Dermis blood vessel endothelial cell (primary cell): ENCODE measurements at regions not wholly inside any gene's neighbourhood (a gene's known extent, or its start where the extent isn't known, plus 50 kb on each side); places are given as distances from the start of the nearest gene placed in this dataset.

ENCODE experiments used
- DNase-seq: peaks from one replicate; pipeline ENCODE4 v3.0.0; 2010

DNA sequence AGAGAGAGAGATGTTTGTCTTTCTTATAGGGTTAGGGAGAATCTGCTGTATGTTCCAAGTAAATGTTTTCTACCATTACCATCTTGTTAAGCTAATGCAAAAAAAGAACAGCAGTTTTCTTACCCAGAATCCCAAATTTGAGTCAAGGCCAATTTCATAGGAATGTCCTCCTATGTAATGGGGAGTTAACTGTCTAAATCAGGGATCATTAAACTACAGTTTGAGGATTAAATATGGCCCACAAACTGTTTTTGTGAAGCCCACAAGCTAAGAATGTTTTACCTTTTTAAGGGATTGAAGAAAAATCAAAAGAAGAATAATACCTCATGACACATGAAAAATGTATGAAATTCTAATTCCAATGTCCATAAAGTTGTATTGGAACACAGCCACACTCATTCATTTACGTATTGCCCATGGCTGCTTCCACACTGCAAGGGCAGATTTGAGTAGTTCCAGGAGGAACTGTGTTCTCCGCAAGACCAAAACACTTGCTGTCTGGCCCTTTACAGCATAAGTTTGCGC, 113.2 kb upstream of the SPRY1 start:
- no peak for DNase-seq

GRCh38 chr4:123284168-123284567, 112.4 kb upstream of the SPRY1 start:
- DNase-seq = peak; percentile 57

GRCh38 chr4:123286903-123287466, 109.6 kb upstream of the SPRY1 start:
- DNase-seq = no peak

DNA sequence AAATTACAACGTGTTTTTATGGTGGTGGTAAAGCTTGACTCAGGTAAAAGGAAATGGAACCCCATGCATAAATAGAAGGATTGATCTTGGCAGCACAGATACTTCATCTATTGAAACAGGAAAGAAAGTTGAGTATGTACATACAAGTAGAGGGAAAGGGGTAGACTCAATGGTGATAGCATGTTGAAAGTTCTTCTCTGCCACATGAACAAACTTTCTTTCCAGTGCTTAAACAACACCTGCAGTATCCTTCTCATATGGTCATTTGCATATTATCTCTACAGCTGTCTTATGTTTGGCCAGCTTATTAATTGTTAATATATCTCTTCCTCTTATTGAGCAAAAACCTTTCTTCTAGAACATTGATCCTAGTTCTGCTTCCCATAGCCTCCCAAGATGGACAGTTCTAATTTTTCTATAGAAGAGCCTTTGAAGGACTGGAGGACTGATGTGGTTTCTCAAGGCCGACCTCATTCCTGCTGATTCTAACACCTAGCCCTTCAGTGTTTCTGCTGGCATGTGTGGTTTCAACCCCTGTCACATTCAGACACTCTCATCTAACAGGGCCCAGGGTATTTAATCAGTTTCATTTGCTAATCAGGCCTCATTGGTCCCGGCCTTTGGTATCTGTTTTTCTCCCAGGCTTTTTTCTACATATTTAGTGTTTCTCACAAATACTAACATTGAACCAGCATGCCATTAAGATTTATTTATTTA, 108.1 kb upstream of the SPRY1 start:
- DNase-seq = no peak

- DNase-seq = peak; percentile 15
Observed at GRCh38 chr4:123291329-123291728, 105.3 kb upstream of the SPRY1 start.

- DNase-seq = no peak
Observed at GRCh38 chr4:123297836-123298235, 98.8 kb upstream of the SPRY1 start.

- no peak for DNase-seq
Observed at GRCh38 chr4:123298261-123298660, 98.3 kb upstream of the SPRY1 start.

GRCh38 chr4:123298801-123299200, 97.8 kb upstream of the SPRY1 start:
- DNase-seq = no peak

GRCh38 chr4:123299212-123299691, 97.3 kb upstream of the SPRY1 start:
- DNase-seq = peak; percentile 41

- DNase-seq = no peak
Observed at GRCh38 chr4:123300222-123301039, 96.2 kb upstream of the SPRY1 start.

- no peak for DNase-seq
Observed at GRCh38 chr4:123301923-123302322, 94.7 kb upstream of the SPRY1 start.

DNA sequence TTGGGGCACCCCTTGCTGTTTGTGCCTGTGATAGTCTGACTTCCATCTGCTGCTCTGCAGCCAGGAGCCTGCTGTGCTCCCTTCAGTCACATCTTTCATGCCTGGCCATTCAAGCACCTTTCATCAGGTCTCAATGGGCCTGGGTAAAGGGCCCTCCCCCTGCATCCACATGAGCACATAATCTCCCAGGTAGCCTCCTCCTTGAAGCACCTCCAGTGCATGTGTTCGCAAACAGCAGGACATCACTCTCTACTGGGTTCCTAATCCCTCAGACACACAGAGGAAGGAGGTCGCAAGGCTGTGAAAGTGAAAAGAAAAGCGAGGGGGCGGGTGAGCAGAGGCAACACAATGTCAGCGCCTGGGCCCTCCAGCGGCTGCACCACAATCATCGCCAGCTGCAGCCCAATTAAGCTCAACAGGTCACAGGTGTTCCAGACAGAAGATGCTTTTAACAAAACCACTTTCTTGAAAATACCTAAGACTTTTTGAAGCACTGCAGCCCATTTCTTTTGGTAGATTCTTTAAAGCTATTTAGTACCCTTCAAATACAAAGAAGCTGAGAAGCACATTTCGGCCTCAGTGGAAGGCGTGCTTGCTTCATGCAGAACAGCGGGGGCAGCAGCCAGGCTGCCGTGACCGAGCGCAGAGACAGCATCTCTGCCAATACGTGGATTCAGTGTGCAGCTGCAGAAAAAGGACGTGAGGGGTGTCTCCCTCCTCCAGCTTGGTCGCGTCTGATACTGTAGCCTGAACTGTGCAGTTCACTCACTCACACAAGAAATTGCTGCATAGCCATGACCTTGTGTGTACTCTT, 92.2 kb upstream of the SPRY1 start:
- DNase-seq = no peak

DNA sequence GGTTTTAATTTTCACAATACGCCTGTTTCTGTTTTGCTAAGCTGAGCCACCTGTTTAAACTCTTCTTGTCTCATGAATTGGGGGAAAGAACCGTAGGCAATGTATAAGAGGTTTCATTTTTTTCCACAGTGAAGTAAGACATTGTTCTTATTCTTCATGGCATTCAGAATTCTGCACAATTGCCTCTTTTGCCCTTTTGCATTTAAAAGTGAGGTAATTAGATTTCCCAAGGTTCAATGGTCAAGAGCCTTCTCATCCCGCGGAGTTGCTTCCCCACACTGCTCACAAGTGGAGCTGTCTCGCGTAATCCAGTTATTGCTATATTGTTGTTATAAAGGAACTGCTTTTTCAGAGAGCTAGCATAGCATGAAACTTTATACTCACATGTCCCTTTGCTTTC, 90.9 kb upstream of the SPRY1 start:
- DNase-seq = no peak

DNA sequence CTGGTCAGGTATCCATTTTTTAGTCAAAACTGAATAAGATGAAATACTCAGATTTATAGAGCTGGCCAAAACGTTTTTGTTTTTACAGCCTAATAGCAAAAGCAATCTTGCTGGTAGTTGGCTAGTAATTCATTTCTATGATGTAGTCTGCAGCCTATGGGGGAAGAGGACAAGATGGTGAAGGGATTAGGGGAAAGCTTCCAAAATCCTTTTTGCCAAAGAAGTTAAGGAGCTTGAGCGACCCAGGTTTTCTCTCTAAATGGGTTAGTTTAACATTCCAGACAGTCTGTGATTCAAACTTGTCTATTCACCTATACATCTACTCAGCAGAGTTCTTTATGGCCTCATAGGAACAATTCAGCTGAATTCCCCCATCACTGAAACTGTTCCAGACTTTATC, 89.8 kb upstream of the SPRY1 start:
- DNase-seq = no peak

DNA sequence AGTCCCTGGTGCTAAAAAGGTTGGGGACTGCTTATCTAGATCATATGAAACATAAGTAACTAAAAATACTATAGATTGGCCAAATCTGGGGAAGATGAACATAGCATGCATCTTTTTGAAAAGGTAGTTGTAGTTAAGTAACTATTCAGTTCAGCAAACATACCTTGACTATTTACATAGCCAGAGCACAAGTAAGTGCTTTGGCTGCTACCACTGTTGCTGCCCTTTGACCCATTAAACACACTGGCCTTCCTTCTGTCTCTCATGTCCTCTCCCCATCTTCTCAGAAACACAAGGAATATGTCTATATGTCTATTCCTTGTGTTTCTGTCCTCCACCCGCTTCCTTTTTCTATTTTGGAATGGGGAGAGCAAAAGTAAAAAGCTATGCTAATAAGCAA, 87.9 kb upstream of the SPRY1 start:
- DNase-seq = no peak

DNA sequence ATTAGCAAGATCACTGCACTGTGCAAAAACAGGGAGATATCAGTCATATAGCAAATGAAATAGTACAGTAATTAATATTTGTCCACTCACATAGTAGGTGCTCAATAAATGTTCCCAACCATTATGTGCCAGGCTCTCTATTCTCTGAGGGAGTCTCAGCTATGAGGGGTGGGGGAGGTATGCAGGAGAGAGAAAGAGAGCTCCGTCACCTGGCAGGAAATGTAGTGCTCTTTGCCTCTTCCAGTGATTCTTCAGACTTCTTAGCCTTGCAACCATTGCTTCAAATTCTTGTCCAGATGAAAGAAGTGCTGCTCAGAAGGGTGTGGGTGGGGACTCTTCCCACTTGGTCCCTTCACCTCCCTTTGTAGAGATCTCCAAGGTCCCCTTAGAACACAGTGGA, 84.5 kb upstream of the SPRY1 start:
- DNase-seq = no peak

GRCh38 chr4:123312951-123313592, 83.5 kb upstream of the SPRY1 start:
- DNase-seq = no peak

DNA sequence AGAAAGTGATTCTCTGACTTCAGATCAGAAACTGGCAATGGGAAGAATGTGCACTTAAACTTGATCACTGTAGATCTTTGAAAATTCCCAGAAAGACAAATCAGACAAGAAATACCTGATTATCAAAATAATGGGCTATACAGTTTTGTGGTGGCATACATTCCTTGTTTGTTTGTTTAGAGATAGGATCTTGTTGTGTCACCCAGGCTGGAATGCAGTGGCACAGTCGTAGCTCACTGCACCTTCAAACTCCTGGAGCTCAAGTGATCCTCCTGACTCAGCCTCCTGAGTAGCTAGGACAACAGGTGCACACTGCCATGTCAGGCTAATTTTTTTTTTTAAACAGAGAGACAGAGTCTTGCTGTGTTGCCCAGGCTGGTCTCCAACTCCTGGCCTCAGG, 81.0 kb upstream of the SPRY1 start:
- DNase-seq = no peak

GRCh38 chr4:123317211-123317610, 79.4 kb upstream of the SPRY1 start:
- no peak for DNase-seq

GRCh38 chr4:123319639-123320038, 77.0 kb upstream of the SPRY1 start:
- DNase-seq = no peak

DNA sequence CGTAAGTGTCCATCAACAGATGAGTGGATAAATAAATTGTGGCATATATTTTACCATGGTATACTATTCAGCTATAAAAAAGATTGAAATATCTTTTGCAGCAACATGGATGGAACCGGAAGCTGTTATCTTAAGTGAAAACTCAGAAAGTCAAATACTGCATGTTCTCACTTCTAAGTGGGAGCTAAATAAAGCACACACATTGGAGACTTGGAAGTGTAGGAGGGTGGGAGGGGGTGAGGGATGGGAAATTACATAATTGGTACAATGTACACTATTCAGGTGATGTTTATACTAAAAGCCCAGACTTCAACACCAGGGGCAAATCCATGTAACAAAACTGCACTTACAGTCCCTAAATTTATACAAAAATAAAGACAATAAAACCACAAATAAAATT, 72.6 kb upstream of the SPRY1 start:
- DNase-seq = no peak

DNA sequence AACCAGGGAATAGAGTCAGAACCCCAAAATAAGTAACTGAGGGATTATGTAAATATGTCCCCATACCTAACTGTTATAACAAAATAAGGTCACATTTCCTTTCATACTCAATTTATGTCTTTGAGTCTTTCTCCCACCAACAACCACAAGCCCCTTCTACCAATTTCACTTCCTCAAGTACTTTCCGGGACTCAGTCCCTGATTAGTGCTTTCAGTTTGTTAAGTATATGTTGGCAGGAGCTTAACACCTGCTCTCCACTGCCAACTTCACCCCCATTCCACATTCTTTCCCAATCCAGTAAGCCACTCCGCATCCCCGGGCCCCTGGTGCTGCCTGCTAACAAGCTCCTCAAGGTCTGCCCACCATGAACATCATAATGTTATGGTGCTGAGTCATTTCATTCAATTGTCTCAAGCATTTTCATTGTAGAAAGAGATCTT, 71.3 kb upstream of the SPRY1 start:
- DNase-seq = peak; percentile 36
